Peyer's patch (tissue), 4 donors: ENCODE measurements at regions not wholly inside any gene's neighbourhood (a gene's known extent, or its start where the extent isn't known, plus 50 kb on each side); places are given as distances from the start of the nearest gene placed in this dataset.

ENCODE experiments used
- POLR2A ChIP-seq, 2 donors: fragments of 450-650 bp; IDR thresholded peaks; one replicate each; pipeline ENCODE4 v1.5.1; 2017; ENCODE audit warnings: antibody characterized with exemption in 2 of 2, mild to moderate bottlenecking in 2 of 2, moderate library complexity in 2 of 2
- TF ChIP-seq, protein P1 (sequence below), 6 experiments: fragments of 450-650 bp in 4 of 6; fragments of 200-600 bp in 2 of 6; sonication (generic) in 1 of 6; IDR thresholded peaks; one replicate each; pipeline ENCODE4 v1.5.1; 2017 to 2019; ENCODE audit warnings: antibody characterized with exemption in 6 of 6, mild to moderate bottlenecking in 3 of 6, moderate library complexity in 1 of 6

DNA sequence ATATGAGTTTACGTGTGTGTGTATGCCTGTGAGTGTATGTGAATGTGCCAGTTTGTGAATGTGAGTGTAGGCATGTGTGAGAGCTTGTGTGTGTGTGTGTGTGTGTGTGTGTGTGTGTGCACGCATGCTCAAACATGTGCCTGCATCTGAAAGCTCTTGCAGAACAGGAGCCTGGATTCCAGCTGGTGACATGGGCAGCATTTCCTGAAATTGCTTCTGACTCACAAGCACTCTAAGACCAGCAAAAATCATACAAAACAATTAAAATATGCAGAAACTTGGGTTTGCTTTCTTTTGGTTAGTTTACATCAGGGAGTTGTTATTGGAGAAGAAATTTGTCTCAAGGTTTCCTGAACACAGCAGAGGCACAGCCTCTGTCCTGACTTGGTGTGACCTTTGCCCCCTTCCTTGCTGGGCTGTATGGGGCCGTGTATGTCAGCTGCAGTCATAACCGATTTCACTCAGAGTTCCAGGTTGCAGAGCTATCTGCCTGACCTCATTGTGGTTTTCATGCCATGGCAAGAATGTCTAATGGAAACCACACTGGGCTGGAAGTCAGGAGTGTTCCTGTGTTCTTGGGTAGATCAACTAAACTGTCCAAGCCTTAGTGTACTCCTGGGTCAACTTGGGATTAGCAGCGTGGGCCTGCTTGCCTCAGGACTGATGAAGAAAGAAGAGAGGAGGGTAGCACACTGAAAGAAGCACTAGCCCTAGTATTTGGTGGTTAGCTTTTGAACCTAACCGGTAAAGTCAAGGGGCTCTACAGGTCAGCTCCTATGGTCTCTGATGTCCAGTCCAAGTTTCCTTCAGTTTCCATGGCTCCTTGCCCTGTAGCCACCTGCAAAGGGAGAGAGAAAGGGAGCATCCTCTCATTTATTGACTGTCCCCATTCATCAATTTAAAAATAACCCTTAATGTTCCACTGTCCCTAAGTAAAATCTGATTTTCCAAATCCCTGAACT, 143.7 kb downstream of the SNX19 start:
- TF ChIP-seq, protein P1, sequence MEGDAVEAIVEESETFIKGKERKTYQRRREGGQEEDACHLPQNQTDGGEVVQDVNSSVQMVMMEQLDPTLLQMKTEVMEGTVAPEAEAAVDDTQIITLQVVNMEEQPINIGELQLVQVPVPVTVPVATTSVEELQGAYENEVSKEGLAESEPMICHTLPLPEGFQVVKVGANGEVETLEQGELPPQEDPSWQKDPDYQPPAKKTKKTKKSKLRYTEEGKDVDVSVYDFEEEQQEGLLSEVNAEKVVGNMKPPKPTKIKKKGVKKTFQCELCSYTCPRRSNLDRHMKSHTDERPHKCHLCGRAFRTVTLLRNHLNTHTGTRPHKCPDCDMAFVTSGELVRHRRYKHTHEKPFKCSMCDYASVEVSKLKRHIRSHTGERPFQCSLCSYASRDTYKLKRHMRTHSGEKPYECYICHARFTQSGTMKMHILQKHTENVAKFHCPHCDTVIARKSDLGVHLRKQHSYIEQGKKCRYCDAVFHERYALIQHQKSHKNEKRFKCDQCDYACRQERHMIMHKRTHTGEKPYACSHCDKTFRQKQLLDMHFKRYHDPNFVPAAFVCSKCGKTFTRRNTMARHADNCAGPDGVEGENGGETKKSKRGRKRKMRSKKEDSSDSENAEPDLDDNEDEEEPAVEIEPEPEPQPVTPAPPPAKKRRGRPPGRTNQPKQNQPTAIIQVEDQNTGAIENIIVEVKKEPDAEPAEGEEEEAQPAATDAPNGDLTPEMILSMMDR (IDR thresholded peaks at IDR 0.05), result no peak
- TF ChIP-seq POLR2A (IDR thresholded peaks at IDR 0.05), result no peak
